OCI-LY1 (cell line): ENCODE measurements at regions not wholly inside any gene's neighbourhood (a gene's known extent, or its start where the extent isn't known, plus 50 kb on each side); places are given as distances from the start of the nearest gene placed in this dataset.

Experiments used
- H2AFZ ChIP-seq: fragments of 200-600 bp; sonication (generic), shearing (Covaris generic); 2 replicates; pipeline ENCODE4 v1.6.0; 2014; ENCODE audit warnings: antibody characterized with exemption, mild to moderate bottlenecking, low read length
- H3F3A ChIP-seq: fragments of 200-600 bp; sonication (generic), shearing (Covaris generic); 2 replicates; pipeline ENCODE4 v1.6.0; 2014; ENCODE audit warnings: mild to moderate bottlenecking, antibody characterized with exemption, low read length, moderate library complexity; ENCODE audit not compliant: insufficient read depth
- H3K27ac ChIP-seq: fragments of 200-600 bp; sonication (generic); 2 replicates; pipeline ENCODE4 v1.5.1; 2014; ENCODE audit warnings: low read length, mixed run types, mild to moderate bottlenecking, low read depth; ENCODE audit not compliant: poor library complexity, severe bottlenecking
- H3K27me3 ChIP-seq: fragments of 200-600 bp; sonication (generic); 2 replicates; pipeline ENCODE4 v1.6.0; 2014; ENCODE audit warnings: antibody characterized with exemption, mild to moderate bottlenecking, low read length, moderate library complexity; ENCODE audit not compliant: insufficient read depth
- H3K36me3 ChIP-seq: fragments of 200-600 bp; sonication (generic); 2 replicates; pipeline ENCODE4 v1.6.1; 2014; ENCODE audit warnings: mild to moderate bottlenecking, antibody characterized with exemption, low read length, moderate library complexity, mixed read lengths; ENCODE audit not compliant: insufficient read depth
- H3K4me1 ChIP-seq: fragments of 200-600 bp; sonication (generic); 2 replicates; pipeline ENCODE4 v1.5.1; 2014; ENCODE audit warnings: mild to moderate bottlenecking, low read length, moderate library complexity; ENCODE audit not compliant: insufficient read depth, severe bottlenecking
- H3K4me2 ChIP-seq: fragments of 200-600 bp; sonication (generic), shearing (Covaris generic); 2 replicates; pipeline ENCODE4 v1.6.1; 2014; ENCODE audit warnings: low read length
- H3K4me3 ChIP-seq: fragments of 200-600 bp; sonication (generic); 2 replicates; pipeline ENCODE4 v1.5.1; 2014; ENCODE audit warnings: low read length, low read depth, mild to moderate bottlenecking, mixed read lengths; ENCODE audit not compliant: poor library complexity, severe bottlenecking
- H3K79me2 ChIP-seq: fragments of 200-600 bp; shearing (Covaris generic); 2 replicates; pipeline ENCODE4 v1.6.1; 2016; ENCODE audit warnings: mixed run types, low read length, mixed read lengths; ENCODE audit not compliant: insufficient read depth
- H3K9ac ChIP-seq: fragments of 200-600 bp; sonication (generic), shearing (Covaris generic); 2 replicates; pipeline ENCODE4 v1.6.1; 2014; ENCODE audit warnings: mild to moderate bottlenecking, low read length, mixed read lengths
- H3K9me2 ChIP-seq: fragments of 200-600 bp; sonication (generic), shearing (Covaris generic); 2 replicates; pipeline ENCODE4 v1.6.1; 2014; ENCODE audit warnings: low read depth, mild to moderate bottlenecking, low read length, mixed read lengths
- H3K9me3 ChIP-seq: fragments of 200-600 bp; shearing (Covaris generic); 2 replicates; pipeline ENCODE4 v1.6.1; 2014; ENCODE audit warnings: low read length, mixed read lengths
- H4K20me1 ChIP-seq: fragments of 200-600 bp; sonication (generic), shearing (Covaris generic); 2 replicates; pipeline ENCODE4 v1.6.0; 2016; ENCODE audit warnings: mild to moderate bottlenecking, low read length; ENCODE audit not compliant: insufficient read depth
- CTCF ChIP-seq: fragments of 200-600 bp; sonication (generic), shearing (Covaris generic); IDR thresholded peaks from 2 replicates; pipeline ENCODE4 v1.5.1; 2017; ENCODE audit warnings: mild to moderate bottlenecking, antibody characterized with exemption, low read length, moderate library complexity, mixed read lengths
- EZH2 ChIP-seq: fragments of 200-600 bp; sonication (generic), shearing (Covaris generic); IDR thresholded peaks from 2 replicates; pipeline ENCODE4 v1.8.0; 2017; ENCODE audit warnings: borderline replicate concordance, mixed run types, mild to moderate bottlenecking, antibody characterized with exemption, low read length, moderate library complexity, mixed read lengths

- H3K27me3 ChIP-seq: no peaks in the 10 kb centered on the region
- no peak overlapping the region for H3K9ac ChIP-seq
- H3K4me1 ChIP-seq: no peaks in the 10 kb centered on the region
- no peaks in the 10 kb centered on the region for H3F3A ChIP-seq
- no peaks in the 10 kb centered on the region for H3K9me3 ChIP-seq
- no peaks in the 10 kb centered on the region for H3K9me2 ChIP-seq
- no peaks in the 10 kb centered on the region for H3K36me3 ChIP-seq
- H3K4me3 ChIP-seq: no peak overlapping the region
- H3K4me2 ChIP-seq: no peak overlapping the region
- H3K79me2 ChIP-seq: no peaks in the 10 kb centered on the region
- no peak overlapping the region for H2AFZ ChIP-seq
- no peak overlapping the region for H3K27ac ChIP-seq
- H4K20me1 ChIP-seq: no peaks in the 10 kb centered on the region
- TF ChIP-seq EZH2 (no peak), CTCF (no peak)
Measured at GRCh38 chr18:57918601-57919000, 115.5 kb upstream of the ATP8B1 start.

- Histone ChIP-seq H4K20me1 (no peaks in the 10 kb centered on the region), H3K27ac (no peak overlapping the region), H3K4me1 (no peaks in the 10 kb centered on the region), H3K4me3 (no peak overlapping the region), H3K9ac (no peak overlapping the region), H3F3A (no peaks in the 10 kb centered on the region), H3K79me2 (no peaks in the 10 kb centered on the region), H2AFZ (no peak overlapping the region), H3K36me3 (no peaks in the 10 kb centered on the region), H3K4me2 (no peak overlapping the region), H3K9me2 (no peaks in the 10 kb centered on the region), H3K27me3 (no peaks in the 10 kb centered on the region), H3K9me3 (no peaks in the 10 kb centered on the region)
- no peak for TF ChIP-seq EZH2
- TF ChIP-seq CTCF: no peak
Measured at GRCh38 chr18:57916684-57917083, 113.6 kb upstream of the ATP8B1 start.

GRCh38 chr18:57915865-57916582 is 112.9 kb upstream of the ATP8B1 start:
- Histone ChIP-seq H3K36me3 (no peaks in the 10 kb centered on the region), H3K4me2 (no peak overlapping the region), H3K79me2 (no peaks in the 10 kb centered on the region), H3F3A (no peaks in the 10 kb centered on the region), H3K9ac (no peak overlapping the region), H3K4me3 (no peak overlapping the region), H3K27ac (no peak overlapping the region), H4K20me1 (no peaks in the 10 kb centered on the region), H3K9me2 (no peaks in the 10 kb centered on the region), H2AFZ (no peak overlapping the region), H3K4me1 (no peaks in the 10 kb centered on the region), H3K9me3 (no peaks in the 10 kb centered on the region), H3K27me3 (no peaks in the 10 kb centered on the region; the same call in 1 of the 2 replicates)
- TF ChIP-seq EZH2: no peak
- TF ChIP-seq CTCF: no peak
